GM21423 (cell line): ENCODE measurements at regions not wholly inside any gene's neighbourhood (a gene's known extent, or its start where the extent isn't known, plus 50 kb on each side); places are given as distances from the start of the nearest gene placed in this dataset.

Experiments
- ATAC-seq: cut with Tn5 transposase; IDR thresholded peaks from one replicate; pipeline ENCODE4 v1.9.1; 2021; ENCODE audit warnings: mild to moderate bottlenecking, moderate library complexity; ENCODE audit not compliant: unreplicated experiment

DNA sequence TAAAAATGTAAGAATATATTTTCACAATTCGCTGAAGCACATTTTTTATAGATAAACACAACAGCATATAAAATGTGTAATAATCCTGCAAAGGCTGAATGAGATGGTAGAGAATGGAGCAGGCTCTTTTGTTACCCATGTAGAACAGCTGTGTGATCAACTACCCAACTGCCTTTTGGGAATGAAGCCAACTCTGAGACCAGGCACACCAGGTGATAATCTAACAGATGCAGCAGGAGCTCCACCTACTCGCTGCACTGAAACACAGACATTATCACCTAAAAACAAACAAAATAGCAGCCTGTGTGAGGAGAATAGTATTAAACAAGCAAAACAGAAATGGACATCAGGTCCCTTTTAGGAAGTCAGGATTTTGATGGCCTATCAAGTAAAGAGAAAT lies 183.3 kb downstream of the CCDC59 start:
- ATAC-seq: no peak

DNA sequence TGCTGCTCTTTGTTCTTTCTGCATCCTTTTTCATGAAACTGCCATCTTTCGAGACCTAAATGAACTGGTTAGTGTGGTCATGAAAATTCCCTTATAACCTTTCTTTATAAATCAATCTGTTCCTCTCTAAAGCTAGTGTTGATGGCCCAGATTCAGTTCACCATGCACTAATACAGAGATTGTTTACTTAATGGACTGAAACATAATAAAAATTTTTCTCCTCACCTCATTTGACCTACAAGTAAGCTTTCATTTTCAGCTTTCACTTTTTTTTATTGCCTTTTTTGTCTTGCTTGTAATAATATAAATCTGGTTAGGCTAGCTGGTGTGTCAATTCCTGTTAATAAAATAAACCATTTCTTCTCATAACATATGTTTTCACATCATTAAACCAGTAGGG lies 183.8 kb downstream of the CCDC59 start:
- ATAC-seq: no peak

DNA sequence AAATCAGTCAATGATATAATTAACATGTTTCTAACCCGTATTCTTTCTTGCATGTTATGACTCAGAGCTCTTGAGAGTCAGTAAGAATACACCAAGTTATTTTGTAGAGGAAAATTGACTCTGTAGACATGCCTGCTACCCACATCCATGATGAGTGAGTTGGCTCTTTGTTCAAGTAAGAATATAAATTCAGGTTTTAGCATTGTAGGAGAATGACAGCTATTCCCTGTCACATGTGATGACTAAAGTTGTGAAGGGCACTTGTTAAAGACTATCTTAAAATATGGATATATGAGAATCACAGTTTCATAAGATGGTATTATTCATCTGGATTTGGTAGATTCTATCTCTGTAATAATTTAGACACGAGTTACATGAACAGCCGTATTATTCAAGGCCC lies 209.1 kb downstream of the CCDC59 start:
- ATAC-seq: no peak

DNA sequence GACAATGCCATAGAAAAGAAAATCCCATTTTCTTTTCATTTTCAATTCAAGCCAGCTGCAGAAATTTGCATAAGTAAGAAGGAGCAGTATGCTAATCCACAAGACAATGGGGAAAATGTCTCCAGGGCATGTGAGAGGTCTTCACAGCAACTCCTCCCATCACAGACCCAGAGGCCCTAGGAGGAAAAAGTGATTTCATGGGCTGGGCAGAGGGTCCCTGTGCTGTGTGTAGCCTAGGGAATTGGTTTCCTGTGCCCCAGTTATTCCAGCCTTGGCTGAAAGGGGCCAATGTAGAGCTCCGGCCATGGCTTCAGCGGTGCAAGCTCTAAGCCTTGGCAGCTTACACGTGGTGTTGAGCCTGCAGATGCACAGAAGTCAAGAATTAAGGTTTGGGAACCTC lies 211.4 kb downstream of the CCDC59 start:
- no peak for ATAC-seq

DNA sequence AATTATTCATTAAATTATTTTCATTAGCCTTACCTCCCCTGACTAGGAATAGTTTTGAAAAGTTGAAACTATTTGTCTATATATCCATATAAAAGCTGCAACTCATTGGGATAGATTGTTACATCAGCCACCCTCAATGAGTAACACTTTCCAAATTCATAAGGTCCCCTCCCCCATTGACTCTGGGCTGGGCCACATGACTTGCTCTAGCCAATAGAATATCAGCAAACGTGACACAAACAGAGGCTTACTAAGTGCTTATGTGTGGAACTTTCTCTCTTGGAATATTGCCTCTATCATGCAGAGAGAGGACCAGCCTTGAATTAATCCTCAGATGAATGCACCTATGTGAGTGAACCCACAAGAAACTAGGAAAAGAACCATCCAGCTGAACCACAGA lies 213.7 kb downstream of the CCDC59 start:
- no peak for ATAC-seq

DNA sequence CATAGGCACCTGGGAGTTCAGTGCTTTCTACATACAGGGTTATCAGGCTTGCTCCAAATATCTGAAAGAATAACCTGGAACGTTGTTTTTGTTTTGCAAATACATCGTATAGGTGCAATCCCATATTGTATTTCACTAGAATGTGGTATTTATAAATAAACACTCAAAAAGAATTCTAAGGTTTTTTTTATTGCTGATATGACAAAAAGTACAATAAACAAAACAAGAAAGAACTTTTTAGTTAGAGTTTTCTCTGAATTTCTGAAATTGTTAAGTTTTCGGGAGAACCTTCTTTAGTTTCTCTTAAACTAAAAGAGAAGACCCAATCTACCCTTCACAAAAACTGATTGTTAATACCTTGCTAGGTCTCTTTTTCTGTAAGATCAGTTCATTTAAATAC lies 225.8 kb downstream of the CCDC59 start:
- no peak for ATAC-seq

DNA sequence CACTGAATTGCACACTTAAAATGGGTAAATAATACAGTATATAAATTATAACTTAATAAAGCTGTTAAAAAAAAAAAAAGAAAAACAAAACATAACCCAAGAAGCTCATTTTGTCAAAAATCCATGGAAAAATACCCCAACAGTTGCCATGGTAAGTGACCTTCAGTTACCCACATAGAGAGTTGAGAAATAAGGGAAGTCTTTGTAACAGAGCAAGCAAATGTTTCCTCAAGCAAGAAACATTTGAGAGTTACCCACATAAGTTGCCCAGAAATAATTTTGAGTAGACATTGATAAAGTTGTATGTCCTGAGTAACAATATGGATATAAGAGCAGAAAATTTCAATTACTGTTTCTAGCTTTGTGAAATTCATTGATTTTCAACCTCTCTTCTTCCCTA lies 227.4 kb downstream of the CCDC59 start:
- ATAC-seq: no peak

DNA sequence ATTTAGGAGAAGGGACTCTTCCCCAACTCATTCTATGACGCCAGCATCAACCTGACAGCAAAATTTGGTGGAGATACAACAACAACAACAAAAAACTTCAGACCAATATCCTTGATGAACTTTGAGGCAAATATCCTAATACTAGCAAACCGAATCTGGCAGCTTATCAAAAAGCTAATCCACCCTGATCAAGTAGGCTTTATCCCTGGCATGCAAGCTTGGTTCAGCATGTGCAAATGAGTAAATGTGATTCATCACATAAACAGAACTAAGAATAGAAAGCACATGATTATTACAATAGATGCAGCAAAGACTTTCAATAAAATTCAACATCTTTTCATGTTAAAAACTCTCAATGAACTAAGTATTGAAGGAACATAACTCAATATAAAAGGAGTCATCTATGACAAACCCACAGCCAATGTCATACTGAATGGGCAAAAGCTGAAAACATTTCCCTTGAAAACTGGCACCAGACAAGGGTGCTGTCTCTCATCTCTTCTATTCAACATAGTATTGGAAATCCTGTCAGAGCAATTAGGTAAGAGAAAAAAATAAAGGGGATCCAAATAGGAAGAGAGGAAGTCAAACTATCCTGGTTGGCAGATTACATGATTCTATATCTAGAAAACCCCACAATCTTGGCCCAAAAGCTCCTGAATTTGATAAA lies 233.3 kb downstream of the CCDC59 start:
- no peak for ATAC-seq

DNA sequence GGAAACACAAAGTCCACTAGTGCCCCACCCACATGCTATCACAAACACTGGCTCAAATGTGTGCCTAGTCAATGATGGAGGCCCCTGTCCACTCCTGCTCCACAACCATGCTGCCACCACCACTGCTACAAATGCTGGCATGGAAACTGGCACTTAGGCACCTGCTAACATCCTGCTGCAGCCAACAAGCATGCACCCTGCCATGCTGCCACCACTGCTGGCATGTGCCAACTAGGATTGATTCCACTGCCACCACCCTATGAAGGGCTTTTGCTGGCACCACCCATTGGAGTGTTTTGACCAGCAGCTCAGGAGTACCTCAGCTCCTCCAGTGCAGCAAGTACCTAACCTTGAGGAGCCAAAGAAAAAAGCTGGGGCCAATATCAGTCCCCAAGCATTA lies 236.6 kb downstream of the CCDC59 start:
- no peak for ATAC-seq

DNA sequence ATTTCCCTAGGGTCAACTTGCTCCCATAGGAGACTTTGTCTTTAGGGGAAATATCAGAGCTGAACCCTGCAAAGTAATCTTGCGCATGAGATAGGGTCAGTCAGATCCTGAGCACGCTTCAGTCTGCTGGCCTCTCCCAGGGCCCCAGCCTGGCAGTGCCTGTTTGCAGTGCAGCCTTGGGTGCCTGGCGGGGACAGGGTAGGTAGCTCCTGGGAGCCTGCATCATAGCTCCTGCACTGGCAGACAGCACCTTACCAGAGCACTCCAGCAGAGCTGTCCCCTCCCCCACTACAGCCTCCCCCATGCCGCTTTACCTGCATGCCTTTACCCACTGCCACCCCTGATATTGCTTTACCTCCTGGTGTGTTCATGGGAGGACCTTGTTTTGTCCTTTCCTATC lies 237.3 kb downstream of the CCDC59 start:
- no peak for ATAC-seq

DNA sequence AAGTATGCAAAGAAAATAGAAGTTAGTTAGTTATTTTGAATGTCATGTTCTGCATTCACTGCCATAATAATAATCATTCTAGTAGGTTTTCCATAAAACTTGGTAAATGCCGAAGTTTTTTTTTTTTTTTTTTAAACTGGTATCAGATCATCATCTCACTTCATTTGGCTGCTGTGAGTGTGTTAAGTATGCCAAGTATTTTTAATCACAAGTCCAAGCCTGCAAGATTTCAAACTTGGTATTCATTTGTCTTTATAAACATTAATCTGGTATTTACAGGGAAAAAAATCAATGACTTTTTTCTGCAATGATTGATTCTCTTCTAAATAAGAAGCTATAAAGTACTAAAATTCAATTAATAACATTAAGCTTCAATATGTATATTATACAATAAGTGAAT lies 248.9 kb downstream of the CCDC59 start:
- no peak for ATAC-seq

DNA sequence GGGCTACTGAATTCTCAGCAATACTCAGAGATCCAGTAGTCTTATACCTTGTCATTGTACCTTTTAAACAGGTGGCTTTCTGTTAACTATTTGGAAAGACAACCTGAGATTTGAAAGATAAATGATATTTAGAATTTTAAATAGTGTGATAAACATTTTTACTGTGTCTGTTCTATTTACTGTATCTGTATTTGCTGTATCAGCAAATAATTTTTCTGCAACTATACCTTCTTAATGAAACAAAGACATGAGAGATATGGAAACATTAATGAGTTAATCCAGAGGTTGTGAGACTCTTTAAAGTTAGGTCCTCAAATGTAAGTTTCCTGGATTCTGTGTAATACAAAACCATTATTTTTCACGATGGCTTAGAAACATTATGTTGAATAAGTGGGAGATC lies 249.6 kb downstream of the CCDC59 start:
- ATAC-seq: no peak

DNA sequence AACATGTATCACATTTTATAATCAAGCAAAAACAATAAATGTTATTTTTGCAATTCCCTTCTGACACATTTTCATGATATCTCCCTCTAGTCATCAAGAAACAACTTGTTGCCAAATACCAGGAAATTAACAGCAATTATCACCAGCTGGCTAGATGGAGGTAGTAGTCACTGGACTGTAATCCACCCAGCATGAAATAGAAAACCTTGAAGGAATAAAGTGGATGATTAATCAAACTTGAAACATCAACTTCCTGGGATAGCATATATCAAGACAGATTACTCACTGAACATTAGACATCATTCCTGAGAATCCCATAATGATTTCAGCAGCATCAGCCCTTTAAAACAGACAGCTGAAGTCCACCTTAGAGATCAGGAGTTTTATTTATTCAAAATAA lies 259.0 kb downstream of the CCDC59 start:
- no peak for ATAC-seq

DNA sequence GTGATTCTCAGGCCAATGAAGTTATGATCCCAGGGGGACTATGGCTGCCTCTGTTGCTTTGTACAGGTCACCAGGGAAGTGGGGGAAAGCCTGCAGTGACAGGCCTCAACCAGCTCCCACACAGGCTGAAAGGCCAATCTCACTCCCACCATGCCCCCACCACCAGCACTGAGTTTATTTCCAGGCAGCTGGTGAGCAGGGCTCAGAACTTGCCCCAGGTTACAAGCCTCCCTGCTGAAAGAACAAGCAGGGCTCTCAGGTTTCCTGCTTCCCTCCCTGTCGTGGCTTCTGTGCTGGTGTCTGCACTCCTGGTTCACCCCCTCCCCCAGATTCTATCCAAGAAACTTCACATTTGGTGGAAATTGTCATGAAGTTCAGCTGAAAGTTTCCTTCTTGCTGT lies 260.3 kb downstream of the CCDC59 start:
- ATAC-seq: no peak

DNA sequence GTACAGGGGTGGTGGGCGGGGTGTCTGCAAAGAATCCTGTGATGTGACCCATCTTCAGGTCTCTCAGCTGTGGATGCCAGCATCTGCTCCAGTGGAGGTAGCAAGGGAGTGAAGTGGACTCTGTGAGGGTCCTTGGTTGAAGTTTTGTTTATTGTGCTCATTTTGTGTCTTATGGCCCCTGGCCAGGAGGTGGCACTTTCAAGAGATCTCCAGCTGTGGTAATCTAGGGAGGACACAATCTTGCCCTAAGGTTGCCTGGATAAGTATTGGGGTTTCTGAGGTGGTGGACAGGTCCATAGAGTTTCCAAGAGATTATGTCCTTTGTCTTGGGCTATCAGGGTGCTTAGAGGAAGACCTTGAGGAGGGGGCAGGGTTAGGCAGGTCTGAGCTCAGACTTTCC lies 260.7 kb downstream of the CCDC59 start:
- no peak for ATAC-seq

DNA sequence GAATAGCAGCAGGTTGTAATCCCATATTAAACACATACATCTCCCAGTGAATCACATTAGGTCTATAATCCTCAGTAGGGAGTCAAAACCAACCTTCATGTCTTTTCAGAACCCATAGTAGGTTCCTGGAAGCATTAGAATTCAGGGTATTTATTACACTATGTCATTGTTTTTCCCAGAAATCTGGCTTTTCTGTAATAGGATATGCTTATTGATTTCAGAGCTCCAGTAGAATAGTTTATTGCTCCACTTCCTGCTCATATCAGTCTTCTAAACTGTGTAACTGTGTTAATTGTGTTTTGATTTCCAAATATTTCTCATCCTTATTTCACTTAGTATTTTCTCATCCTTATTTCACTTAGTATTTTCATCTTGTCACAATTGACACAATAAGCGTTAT lies 268.0 kb downstream of the CCDC59 start:
- ATAC-seq: no peak

DNA sequence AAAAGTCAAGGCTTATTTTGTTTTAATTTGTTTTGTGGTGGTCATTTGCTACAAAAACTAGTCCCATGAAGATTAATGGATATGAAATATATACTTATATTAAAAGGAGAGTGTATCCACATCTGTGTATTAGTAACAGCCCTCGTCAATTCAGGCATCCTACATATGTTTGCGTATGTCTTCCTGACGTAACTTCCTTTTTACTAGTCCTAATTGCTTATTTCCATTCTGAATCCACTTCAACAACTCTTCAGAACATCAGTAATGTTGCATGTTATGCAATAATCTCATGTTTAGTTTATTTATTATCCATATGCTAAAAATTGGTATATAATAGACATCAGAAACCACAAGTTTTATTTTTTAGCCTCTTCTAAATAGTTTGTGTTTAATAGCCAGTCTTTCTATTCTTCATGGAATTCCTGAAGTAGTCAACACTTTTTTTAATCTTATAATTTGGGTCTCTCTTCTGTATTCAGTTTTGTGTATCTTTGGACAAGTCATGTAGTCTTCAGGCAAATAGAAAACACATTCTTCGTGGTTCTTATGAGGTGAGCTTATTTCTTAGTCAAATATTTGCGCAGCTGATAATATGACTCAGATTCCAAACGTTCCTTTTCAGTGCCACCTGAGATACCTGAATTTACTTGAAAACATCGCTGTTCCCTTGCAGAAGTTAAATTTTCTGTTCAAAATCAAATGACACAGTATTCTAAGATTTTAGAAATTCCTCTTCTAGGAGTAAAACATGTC lies 268.6 kb downstream of the CCDC59 start:
- no peak for ATAC-seq

DNA sequence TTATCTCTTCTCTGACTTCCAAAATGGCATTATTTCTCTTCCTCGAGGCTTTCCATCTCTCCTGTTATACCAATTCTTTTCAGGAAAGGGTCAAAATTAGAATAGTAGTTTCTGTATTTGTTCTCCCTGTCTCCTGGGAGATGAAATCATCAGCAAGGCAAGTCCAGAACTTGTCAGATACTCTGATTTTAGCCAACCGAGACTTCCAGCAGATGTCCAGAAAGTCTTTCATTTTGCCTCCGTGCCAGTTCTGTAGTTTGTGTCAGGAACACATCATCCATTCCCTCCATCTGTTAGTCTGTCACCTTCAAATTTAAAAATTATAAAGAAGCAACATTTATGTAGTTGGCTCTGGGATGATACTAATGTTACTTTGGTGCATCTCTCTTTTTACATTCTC lies 275.7 kb downstream of the CCDC59 start:
- no peak for ATAC-seq

DNA sequence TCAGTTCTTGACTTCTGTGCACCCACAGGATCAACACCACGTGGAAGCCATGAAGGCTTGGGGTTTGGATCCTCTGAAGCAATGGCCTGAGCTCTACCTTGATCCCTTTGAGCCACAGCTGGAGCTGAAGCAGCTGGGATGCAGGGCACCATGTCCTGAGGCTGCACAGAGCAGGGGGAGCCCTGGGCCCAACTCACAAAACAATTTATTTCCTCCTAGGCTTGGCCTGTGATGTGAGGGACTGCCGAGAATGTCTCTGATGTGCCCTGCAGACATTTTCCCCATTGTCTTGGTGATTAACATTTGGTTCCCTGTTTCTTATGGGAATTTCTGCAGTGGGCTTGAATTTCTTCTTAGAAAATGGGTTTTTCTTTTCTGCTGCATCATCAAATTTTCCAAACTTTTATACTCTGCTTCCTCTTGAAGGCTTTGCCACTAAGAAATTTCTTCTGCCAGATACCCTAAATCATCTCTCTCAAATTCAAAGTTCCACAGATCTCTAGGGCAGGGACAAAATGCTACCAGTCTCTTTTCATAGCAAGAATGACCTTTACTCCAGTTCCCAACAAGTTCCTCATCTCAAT lies 288.2 kb downstream of the CCDC59 start:
- no peak for ATAC-seq

DNA sequence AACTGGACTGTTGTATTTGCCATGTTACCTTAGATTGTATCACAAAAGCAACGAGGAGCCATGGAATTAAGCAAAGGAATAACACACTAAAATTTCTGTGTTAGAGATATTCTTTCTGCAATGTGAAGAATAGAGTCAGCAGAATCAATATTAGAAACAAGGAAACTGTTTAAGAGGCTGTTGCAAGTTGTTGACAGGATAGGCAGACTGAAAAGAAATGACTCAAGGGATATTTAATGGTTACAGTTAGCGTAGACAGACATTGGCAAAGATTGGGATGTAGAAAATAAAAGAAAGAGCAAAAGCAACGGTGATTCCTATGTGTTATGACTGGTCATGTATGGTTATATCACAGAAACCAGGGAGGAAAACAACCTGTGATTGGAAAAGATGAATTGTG lies 299.0 kb upstream of the PPFIA2 start:
- ATAC-seq: no peak

DNA sequence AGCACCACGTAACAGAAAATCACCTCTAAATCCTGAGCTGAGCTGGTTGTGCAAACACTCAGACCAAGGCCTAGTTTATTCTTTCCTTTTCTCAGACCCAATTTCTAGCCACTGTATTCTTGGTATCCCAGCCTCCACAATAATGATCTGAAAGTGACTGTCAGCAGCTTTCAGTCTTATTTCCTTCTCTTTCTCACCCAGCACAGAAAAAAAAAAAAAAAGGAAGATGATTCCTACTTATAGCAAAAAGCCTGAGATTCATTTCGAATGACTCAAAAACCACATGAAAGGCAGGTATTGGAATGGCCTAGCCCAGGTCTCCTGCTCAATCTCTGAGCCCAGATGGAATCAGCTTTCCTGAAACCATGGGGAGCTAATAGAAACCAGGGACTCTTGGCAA lies 298.6 kb upstream of the PPFIA2 start:
- no peak for ATAC-seq

DNA sequence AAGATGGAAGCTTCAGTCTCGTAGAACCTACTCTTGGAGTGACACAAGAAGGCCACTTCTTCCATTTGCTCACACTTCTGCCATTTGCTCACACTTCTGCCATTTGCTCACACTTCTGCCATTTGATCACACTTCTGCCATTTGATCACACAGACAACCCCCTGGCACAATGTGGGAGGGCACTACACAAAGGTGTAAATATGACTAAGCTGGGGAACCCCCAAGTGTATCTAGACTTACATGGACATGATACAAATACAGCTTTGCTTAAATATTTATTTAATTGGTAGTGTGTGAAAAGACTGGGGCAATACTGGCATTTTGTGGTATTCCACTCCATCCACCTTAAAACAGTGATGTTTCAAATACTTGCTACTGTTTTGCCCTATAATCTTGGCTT lies 296.2 kb upstream of the PPFIA2 start:
- no peak for ATAC-seq

DNA sequence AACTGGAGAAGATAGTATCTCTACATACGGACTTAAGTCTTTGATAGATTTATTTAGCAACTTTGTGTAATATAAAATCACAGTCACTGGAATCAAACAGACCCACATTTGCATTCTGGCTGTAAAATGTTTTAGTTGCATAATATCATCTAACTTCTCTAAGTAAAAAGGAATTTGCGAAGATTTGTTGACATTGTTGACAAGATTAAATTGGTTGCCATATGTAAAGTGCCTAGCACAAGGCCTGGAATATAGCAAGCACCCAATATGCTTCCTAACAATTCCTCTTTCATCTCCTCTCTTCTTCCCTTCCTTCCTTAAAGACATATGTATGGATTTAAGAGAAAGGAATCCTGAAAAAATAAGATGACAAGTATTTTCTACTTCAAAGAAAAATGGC lies 295.4 kb upstream of the PPFIA2 start:
- no peak for ATAC-seq
